Neural crest cell (in vitro differentiated cells): ENCODE measurements at regions not wholly inside any gene's neighbourhood (a gene's known extent, or its start where the extent isn't known, plus 50 kb on each side); places are given as distances from the start of the nearest gene placed in this dataset.

Experiments used
- DNase-seq: peaks from one replicate; pipeline ENCODE4 v3.0.0; 2021; ENCODE audit warnings: low read depth, mixed read lengths, low spot score
- H3K27ac Mint-ChIP-seq: one replicate; pipeline ENCODE4 v1.8.0; 2021; ENCODE audit warnings: mild to moderate bottlenecking, mixed read lengths; ENCODE audit not compliant: unreplicated experiment
- H3K27me3 Mint-ChIP-seq: 2 replicates; pipeline ENCODE4 v1.8.0; 2021; ENCODE audit warnings: low read depth, mild to moderate bottlenecking, mixed read lengths
- H3K36me3 Mint-ChIP-seq: 2 replicates; pipeline ENCODE4 v1.8.0; 2021; ENCODE audit warnings: low read depth, mild to moderate bottlenecking, mixed read lengths
- H3K4me1 Mint-ChIP-seq: 2 replicates; pipeline ENCODE4 v1.8.0; 2021; ENCODE audit warnings: mixed read lengths
- H3K4me3 Mint-ChIP-seq: one replicate; pipeline ENCODE4 v1.8.0; 2021; ENCODE audit warnings: mild to moderate bottlenecking, mixed read lengths
- H3K9me3 Mint-ChIP-seq: 2 replicates; pipeline ENCODE4 v1.8.0; 2021; ENCODE audit warnings: mixed read lengths
- CTCF ChIP-seq: fragments of 200-600 bp; sonication (generic); conservative IDR thresholded peaks from 2 replicates; pipeline ENCODE4 v1.5.0; 2021; ENCODE audit warnings: antibody characterized with exemption, mild to moderate bottlenecking

- H3K4me3 Mint-ChIP-seq: no peak overlapping the region
- H3K9me3 Mint-ChIP-seq: peaks cover 4% of the 10 kb centered on the region
- H3K27ac Mint-ChIP-seq: no peak overlapping the region
- TF ChIP-seq CTCF: no peak
- peaks cover 60% of the 10 kb centered on the region for H3K4me1 Mint-ChIP-seq
- peaks cover 4% of the 10 kb centered on the region for H3K36me3 Mint-ChIP-seq
- no peak for DNase-seq
- H3K27me3 Mint-ChIP-seq: no peaks in the 10 kb centered on the region
Measured at GRCh38 chr6:164015088-164015484, 600.6 kb downstream of the QKI start.

- Mint-ChIP-seq H3K4me1 (peaks cover 66% of the 10 kb centered on the region), H3K27ac (peak overlapping the region; percentile 77), H3K36me3 (peaks cover 4% of the 10 kb centered on the region), H3K9me3 (peaks cover 4% of the 10 kb centered on the region), H3K27me3 (no peaks in the 10 kb centered on the region), H3K4me3 (no peak overlapping the region)
- no peak for DNase-seq
- TF ChIP-seq CTCF: no peak
Measured at GRCh38 chr6:164014346-164015087, 600.0 kb downstream of the QKI start.

- Mint-ChIP-seq H3K27me3 (no peaks in the 10 kb centered on the region), H3K4me1 (peaks cover 72% of the 10 kb centered on the region), H3K27ac (no peak overlapping the region), H3K4me3 (no peak overlapping the region), H3K36me3 (peaks cover 4% of the 10 kb centered on the region), H3K9me3 (peaks cover 5% of the 10 kb centered on the region)
- no peak for DNase-seq
- TF ChIP-seq CTCF: no peak
Measured at GRCh38 chr6:164013480-164014208, 599.1 kb downstream of the QKI start.

- no peak overlapping the region for H3K27ac Mint-ChIP-seq
Measured at GRCh38 chr6:164011321-164011720, 596.8 kb downstream of the QKI start.

More at GRCh38 chr6:164011321-164011720, 596.8 kb downstream of the QKI start:
- Mint-ChIP-seq H3K4me1 (peaks cover 67% of the 10 kb centered on the region), H3K27me3 (no peaks in the 10 kb centered on the region), H3K4me3 (no peak overlapping the region), H3K36me3 (peaks cover 13% of the 10 kb centered on the region), H3K9me3 (peaks cover 14% of the 10 kb centered on the region)
- TF ChIP-seq CTCF: no peak
- no peak for DNase-seq
